ENCODE measurements at regions not wholly inside any gene's neighbourhood (a gene's known extent, or its start where the extent isn't known, plus 50 kb on each side); places are given as distances from the start of the nearest gene placed in this dataset.

GRCh38 chr9:97140566-97140965, 101.6 kb upstream of the CTSV start:
- TF ChIP-seq POLR2AphosphoS5 (IDR thresholded peaks at IDR 0.05; ENCODE audit: low read depth) (no peak), CTCF (IDR thresholded peaks at IDR 0.05; ENCODE audit: insufficient read depth, low read length) (no peak), GABPA (IDR thresholded peaks at IDR 0.05; ENCODE audit: low read depth) (no peak), REST (IDR thresholded peaks at IDR 0.05; ENCODE audit: insufficient replicate concordance, low read depth) (no peak), SPI1 (IDR thresholded peaks at IDR 0.05; ENCODE audit: borderline replicate concordance, low read depth) (no peak)

All from HL-60 (cell line).